HG03354 (cell line): ENCODE measurements at regions not wholly inside any gene's neighbourhood (a gene's known extent, or its start where the extent isn't known, plus 50 kb on each side); places are given as distances from the start of the nearest gene placed in this dataset.
A peak's percentile ranks its signal among the peaks of the same experiment; 100 is the strongest.
"Not testable (repeated sequence)": the region's sequence is repeated elsewhere in the genome, so short reads cannot be mapped to it uniquely, and the experiment has no call there.

Source experiments
- ATAC-seq: cut with Tn5 transposase; IDR thresholded peaks from one replicate; pipeline ENCODE4 v1.9.1; 2021; ENCODE audit warnings: mild to moderate bottlenecking; ENCODE audit not compliant: unreplicated experiment, poor library complexity, severe bottlenecking

DNA sequence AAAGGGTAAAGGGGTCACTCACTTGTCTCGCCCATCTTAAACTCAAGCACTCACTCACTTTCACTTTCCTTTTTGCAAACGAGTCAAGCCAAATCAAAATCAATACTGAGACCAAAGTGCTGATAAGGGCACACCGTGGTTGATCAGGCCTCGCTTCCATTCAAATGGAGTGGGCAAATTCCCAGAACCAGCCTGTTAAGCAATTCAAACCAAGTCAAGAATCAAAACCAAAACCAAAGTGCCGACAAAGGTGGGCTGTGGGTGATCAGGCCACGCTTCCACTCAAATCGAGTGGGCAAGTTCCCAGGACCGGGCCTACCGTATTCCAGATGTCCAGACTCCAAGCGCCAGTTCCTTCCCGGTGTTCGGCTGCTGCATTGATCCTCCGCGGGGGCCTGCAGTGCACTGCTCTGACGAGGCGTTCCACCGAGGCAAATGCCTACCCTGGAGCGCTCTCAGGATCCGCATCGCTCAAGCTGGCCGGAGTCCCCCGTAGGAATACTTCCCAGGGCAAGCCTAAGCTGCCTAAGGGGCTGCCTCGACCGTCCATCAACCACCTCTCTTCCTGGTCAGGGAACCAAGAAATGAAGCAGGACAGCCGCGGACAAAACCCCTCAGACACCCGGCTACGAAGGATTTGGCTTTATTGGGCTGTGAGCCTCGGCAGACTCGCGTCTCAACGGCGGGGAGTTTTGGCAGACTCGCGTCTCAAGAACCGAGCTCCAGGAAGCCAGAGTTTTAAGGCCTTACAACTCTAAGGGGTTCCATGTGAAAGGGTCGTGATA is 89.9 kb upstream of the SLC1A4 start:
- no peak for ATAC-seq

DNA sequence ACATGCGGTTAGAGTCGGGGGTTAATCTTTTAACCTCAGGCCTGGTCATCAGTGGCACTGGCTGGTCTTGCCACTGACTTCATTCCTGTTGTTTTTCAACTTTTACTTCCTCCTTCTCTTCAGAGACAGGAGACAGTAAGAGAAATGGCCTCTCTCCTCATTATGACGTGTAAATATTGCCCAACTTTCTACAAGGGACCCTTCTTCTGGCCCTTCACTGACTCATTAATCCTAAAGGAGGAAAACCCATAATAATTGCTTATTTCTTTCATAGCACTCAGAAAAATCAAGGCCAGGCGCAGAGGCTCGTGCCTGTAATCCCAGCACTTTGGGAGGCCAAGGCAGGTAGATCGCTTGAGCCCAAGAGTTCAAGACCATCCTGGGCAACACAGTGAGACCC is 89.3 kb upstream of the SLC1A4 start:
- ATAC-seq = not testable (repeated sequence)

DNA sequence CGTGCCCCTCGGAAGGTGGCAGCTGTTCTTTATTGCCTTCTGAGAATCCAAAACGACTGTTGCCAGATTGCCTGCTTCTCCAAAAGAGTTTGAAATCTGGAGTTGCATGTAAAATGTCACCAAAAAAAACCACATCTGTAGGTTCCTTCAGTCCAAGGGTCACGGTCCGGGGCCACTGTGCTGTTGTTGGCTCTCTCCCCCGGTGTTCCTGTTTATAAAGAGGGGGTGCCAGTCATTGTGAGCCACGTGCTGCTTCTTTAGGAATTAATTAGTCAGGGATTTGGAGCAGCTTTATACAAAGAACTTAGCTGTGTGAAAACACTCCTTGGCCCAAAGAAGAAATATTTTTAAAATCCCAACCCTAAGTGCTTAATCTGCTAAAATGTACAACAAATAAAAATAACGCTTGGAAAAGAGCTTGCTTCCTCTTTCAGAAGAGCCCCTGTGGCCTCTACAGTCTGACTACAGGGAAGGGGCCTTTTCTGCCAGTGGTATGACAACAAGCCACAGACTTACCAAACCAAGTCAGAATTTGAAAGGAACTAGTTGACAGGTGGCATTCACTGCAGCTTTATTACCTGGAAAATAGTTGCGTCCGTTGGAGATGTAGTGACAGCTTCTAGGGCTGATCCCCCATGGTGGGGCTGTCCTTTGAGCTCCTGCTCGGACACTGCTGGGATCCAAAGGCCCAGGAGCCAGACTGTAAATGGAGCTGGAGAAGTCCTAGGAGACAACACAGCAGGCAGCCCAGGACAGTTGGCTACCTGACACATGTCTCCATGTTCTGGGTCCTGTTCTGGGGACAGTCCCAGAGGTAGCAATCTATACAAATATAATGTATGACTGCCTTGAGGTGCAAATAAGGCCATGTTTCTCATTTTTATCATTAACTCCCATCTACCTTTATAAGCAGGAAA is 84.5 kb upstream of the SLC1A4 start:
- peak; percentile 53 for ATAC-seq

DNA sequence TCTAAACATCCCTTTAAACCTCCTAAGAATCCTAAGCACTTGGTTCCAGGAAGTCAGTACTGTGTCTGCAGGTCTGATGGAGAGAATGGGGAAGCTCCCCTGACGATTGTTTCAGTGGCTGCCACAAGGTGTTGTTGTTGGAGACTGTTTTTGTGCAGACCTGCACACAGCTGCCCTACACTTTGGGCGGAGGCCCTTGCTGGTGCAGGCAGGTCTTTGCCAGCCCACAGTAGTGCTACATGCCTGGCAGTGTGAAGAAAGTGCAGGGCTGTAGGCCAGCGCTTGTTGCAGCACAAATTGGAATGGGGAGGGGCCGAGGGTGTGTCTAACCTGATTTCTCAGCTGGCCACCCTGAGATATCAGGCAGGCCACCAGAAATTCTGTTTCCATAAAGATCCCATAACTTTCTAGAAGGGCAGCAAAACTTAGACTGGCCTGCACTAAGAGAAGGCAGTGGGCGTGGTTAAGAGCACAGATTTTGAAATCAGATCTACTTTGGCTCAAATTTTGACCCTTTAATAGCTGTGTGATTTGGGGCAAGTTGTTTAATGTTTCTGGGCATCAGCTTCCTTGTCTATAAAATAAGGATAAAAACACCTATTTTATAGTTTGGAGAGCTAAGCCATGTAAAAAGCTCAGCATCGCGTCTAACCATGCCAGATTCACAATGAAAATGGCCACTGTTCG is 83.7 kb upstream of the SLC1A4 start:
- no peak for ATAC-seq

DNA sequence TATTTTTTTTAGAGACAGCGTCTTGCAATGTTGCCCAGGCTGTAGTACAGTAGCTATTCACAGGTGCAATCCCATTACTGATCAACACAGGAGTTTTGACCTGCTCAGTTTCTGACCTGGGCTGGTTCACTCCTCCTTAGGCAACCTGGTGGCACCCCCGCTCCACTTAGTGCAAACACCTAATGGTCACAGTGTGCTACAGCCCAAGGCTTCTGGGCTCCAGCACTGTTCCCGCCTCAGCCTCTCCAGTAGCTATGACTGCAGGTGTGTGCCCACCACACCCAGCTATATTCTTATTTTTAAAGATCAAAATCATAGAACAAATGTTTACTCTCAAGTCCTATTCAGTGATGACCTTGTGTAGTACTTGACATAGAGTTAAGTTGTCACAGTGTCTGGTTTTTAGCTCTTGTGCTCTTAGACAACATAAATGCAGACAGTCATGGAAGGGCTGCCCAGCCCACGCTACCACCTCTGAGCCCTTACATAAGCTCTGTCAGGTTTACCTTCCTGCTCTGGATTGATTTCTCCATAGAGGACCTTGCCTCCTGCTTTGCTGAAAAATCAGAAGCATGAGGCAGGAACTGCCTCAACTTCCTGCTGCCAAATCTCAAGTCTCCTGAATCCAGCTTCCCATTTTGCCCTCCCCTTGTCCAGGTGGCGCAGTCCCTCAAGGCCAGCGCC is 82.2 kb upstream of the SLC1A4 start:
- no peak for ATAC-seq

DNA sequence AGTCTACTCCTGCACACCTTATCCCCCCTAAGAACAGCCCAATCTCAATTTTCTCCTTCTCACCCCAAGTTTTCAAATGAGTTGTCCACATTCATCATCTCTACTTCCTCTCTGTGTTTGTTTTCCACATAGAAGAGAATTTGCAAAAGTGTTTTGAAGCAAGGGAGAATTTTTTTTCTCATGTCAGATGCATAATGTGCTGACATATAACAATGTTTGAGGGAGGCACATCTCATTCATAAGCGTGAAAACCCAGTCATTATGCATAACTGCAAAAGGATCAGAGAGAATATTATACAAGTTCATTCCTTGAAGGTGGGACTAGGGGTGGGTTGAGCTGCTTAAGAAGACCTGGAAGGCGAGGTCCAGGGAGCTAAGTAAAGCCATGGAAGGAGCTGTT is 80.8 kb upstream of the SLC1A4 start:
- ATAC-seq = no peak

DNA sequence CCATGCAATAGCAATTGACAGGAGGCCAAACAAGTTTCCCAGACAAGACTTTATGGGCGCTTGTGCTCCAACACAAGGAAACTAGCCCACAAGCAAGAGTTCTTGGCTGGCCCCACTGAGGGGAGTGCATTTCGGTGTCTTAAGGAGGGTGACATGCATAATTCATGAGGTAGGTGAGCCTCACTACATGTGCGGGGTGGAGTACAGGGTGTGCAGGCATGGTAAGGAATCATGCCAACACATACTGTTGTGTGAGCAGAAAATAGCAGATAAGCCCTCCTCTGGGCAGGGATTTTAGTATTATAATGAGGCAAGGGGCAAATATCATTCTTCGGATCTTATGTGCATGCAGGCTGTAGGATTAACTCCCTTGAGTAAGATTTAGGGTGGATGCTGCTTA is 78.7 kb upstream of the SLC1A4 start:
- ATAC-seq = no peak

DNA sequence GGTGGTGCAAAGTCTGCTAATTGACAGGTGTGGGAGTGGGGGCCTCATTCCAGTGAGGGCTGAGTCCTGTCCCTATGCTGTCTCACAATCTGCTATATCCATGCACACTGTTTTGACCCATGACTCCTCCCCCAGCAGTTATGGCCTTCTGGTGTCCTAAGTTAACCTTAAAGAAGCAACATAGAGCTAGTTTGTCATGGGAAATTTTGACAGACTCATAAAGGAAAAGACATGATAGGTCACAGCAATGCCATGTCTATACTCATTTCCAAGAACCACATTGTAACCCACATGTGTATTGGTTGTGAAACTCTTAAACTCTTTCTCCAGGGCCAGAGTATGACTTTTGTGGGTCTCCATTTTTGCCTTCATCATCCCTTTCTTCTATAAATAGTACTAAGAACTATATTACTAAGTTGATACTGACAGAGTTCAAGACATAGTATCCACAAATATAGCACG is 78.2 kb upstream of the SLC1A4 start:
- no peak for ATAC-seq

DNA sequence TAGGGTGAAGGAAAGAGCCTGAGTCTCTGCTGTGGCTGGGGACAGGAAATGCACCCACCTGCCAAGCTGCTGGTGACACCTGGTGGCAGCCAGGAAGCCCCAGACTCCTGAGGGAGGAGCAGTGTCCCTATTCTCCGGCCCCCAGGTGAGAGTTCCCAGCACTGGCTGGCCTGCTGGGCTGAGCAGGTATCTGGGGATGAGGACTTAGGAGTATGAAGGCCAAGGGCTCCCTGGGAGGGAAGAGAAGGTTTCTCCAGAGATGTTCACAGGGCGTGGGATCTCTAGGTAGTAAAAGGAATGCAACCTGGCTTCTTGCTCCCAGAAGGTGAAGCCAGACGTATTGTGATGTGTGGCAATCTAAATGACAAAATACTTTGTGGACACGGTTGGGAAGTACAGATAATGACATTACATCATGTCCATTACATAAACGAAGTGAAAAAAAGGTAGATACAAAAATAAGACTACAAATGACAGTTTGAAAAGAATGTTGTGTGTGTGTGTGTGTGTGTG is 75.8 kb upstream of the SLC1A4 start:
- ATAC-seq = no peak

DNA sequence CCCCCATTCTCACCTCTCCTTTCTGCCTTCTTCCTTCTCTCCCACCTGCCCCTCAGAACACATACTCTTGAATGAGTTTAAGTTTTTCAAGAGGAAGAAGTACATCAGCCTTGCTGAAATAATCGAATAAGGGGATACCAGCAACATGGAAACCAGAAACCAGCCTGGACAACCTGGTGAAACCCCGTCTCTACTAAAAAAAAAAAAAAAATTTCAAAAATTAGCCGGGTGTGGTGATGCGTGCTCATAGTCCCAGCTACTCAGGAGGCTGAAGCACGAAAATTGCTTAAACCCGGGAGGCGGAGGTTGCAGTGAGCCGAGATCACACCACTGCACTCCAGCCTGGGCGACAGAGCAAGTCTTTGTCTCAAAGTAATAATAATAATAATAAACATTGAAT is 75.0 kb upstream of the SLC1A4 start:
- no peak for ATAC-seq

DNA sequence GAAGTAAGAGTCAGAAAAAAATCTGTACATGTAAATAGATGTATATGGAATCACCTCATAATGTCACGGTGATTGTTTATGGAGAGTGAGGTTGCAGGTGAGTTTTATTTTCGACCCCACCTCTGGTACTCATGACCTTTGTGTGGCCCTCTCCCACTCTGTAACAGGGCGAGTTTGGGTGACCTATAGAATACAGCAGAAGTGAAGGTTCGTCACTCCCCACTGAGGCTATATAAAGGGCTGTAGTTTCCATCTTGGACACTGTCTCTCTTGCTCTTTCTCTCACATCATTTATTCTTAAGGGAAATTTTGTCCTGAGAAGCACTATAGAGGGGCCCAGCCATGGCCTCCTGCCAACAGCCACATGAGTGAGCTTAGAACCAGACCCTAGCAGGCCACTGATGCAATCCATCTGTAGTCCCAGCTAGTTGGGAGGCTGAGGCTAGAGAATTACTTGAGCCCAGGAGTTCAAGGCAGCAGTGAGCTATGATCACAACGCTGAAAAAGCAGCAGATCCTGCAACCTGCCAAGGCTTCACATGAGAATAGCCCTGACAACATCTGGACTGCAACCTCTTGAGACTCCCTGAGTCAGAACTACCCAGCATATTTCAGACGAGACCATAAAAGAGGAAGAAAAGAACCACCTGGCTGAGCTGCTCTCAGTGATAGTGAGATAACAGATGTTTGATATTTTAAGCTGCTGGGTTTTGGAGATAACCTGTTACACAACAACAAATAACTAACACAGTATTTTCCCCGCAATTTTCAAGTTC is 74.3 kb upstream of the SLC1A4 start:
- peak; percentile 71 for ATAC-seq

DNA sequence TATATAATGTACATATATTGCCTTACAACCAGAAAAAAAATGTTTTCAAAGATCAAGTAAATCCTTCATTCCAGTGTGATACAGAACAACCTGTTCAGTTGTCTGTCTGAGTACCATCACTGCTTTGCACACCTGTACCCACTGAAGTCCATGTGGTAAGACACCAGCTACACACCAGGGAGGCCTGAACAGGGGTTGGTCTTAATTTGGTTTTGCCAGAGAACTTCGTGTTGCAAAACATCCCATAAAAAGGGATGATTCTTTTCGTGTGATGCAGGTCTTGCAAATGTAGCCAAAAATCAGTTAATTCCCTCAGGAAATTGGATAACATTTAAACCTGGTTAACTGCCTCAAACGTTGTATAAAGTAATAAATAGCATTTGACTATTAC is 73.7 kb upstream of the SLC1A4 start:
- ATAC-seq = peak; percentile 8

DNA sequence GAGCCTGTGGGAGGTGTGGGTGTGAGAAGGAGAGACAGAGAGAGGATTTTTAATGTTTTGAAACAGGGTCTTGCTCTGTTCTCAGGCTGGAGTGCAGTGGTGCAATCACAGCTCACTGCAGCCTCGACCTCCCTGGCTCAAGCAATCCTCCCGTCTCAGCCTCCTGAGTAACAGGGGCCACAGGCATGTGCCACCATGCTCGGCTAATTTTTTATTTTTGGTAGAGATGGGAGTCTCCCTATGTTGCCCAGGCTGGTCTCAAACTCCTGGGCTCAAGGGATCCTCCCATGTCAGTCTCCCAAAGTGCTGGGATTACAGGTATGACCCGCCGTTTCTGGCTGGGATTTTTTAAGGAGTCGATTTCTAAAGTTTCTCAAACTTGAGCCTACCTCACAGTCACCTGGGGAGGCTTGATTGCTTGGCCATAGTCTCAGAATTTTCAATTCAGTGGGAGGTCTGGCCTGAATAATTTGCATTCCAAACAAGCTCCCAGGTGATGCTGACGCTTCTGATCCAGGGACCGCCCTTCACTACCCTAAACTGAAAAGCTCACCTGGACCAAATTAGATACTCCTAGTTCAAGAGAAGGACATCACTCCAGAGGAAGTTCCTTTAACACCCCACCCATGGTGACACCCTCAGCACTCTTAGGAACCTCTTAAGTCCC is 70.8 kb upstream of the SLC1A4 start:
- no peak for ATAC-seq

DNA sequence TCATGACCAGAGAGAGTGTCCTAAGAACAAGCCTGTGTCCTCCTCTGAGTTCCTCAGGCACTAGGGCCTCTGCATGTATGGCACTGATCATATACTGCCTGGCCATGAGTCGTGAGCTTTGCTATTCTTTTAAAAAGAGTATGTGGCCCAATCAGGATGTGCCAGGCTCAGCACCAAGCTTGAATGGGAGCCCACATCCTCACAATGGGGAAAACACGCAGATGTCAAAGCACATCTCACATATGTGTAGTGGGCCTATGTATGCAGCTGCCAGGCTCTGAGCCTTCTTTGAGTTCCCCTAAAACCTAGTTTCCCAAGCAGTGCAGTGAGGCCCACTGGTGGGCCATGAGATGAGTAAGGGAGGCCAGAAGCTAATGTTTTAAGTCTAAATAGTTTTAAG is 69.9 kb upstream of the SLC1A4 start:
- no peak for ATAC-seq

DNA sequence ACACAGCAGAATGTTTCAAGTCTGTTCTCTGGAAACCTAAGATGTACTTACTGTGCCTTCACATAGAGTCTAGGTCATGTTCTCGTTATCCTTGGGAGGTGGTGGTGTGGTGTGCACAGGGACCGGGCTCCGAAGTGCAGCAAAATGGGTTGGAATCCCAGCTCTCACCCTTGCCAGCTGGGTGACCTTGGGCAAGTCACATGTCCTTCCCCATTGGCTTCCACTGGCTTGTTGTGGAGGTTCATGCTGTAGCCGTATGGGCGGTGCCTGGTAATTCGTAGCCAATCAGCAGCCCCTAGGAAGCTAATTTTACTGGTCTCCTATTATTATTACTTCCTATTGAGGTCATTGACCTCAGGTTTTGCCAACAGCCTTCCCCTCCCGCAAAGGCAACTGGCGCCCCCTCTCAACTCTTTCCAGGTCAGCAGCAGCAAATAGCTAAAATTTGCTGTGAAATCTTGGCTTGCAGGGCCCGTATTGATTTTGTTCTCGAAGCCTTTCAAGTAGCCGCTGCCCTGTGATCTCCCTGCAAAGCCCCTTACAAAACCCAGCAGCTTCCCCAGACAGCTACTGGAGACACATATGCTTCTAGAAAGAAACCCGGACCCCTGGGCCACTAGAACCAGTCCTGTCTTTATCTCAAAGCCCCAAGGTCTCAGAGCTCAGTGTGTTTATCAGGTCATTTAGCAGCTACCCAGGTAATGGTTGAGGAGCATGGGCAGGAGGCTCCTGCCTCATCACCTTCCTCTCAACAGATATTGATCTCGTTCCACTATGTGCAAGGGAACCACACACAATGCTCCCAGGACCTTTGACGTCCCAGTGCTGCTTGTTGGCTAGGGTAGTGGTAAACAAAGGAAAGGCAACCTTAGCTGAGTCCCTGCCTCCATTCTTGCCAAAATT is 66.5 kb upstream of the SLC1A4 start:
- no peak for ATAC-seq

DNA sequence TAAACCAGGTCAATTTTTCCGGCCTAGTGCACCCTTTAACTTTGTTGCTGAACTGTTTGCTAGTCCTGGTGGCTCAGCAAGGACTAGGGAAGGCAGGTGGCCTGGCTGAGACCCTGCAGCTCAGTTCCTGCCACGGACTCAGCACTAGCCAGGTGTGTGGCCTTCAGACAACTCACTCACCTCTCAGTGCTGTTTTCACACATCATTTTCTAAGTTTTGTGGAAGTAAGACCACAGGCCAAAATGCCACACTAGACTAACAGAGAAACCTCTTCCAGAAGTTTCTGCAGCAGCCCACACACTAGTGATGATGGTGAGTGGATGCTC is 65.9 kb upstream of the SLC1A4 start:
- ATAC-seq = no peak

DNA sequence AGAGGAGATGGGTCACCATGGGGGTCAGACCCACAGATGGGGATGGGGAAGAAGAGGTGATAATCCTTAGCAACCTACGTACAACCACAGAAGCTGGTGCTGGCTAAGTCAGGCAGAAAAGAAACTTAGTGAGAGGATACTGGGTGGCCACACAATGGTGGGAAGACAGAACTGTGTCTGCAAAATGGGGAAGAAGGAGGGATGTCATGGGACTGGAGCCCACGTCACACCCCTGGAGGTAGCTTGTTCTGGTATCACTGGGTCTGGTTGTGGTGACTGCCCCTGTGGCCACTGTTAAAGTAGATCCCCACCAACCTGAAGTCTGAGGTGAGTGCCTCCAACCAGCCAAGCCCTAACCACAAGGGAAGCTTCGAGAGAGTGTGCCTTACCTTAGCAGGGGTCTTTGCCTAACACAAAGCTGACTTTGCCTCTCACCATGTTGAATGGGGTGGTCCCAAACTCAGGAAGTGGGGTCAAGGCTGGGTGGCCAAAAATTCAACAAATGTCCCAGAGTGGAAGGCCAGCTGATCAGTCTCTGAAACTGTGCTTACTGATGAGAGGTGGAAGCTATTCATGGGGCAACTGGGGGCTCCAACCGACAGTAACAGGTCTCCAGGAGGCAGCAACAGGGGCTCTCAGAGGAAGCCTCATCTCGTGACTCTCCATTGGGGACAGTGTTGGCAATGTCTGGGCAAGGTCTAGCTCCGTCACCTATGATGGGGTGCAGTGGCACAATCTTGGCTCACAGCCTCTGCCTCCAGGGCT is 64.8 kb upstream of the SLC1A4 start:
- no peak for ATAC-seq
